ENCODE measurements at regions not wholly inside any gene's neighbourhood (a gene's known extent, or its start where the extent isn't known, plus 50 kb on each side); places are given as distances from the start of the nearest gene placed in this dataset.

DNA sequence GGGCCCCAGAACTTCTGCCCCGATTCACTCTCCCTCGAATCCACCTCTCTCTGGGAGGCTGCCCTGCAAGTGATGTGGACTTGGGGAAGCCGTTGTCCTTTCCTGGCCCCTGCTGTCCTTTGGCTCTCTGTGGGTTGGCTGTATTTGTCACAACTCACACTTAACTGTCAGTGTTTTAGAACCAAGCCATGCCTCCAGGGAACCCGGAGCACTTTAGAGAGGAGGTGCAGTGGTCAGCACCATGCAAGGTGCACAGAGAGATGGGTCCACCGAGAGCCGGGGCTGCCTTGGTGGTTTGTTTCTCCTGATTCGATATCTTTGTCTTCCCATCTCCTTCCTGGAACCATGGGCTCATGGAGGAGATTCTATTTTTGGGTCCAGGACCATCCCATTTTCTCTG lies 129.5 kb upstream of the RTL1 start:
- 99% methylated on average over 7 of the region's 7 CpGs for WGBS
- no peak overlapping the region for H3K27ac ChIP-seq (ENCODE audit: low read depth, low read length)
- no peaks in the 10 kb centered on the region for H3K27me3 ChIP-seq (ENCODE audit: insufficient read depth, low read length)
- H3K4me1 ChIP-seq (ENCODE audit: insufficient read depth, low read length), result no peaks in the 10 kb centered on the region
- no peak overlapping the region for H3K9ac ChIP-seq (ENCODE audit: low read depth, low read length)
- no peaks in the 10 kb centered on the region for H3K9me3 ChIP-seq (ENCODE audit: insufficient read depth, low read depth, low read length)
- no peak overlapping the region for H3K4me3 ChIP-seq (ENCODE audit: low read length)
- no peaks in the 10 kb centered on the region for H3K36me3 ChIP-seq (ENCODE audit: insufficient read depth, low read length)

- Histone ChIP-seq H3K4me1 (ENCODE audit: insufficient read depth, low read length) (no peaks in the 10 kb centered on the region), H3K9ac (ENCODE audit: low read depth, low read length) (no peak overlapping the region), H3K36me3 (ENCODE audit: insufficient read depth, low read length) (no peaks in the 10 kb centered on the region), H3K27ac (ENCODE audit: low read depth, low read length) (no peak overlapping the region), H3K4me3 (ENCODE audit: low read length) (no peak overlapping the region), H3K27me3 (ENCODE audit: insufficient read depth, low read length) (no peaks in the 10 kb centered on the region), H3K9me3 (ENCODE audit: insufficient read depth, low read depth, low read length) (no peaks in the 10 kb centered on the region)
- 96% methylated on average over 23 of the region's 23 CpGs for WGBS
These were observed 130.1 kb upstream of the RTL1 start for GRCh38 chr14:101033446-101034165.

GRCh38 chr14:101034986-101035385 lies 131.5 kb upstream of the RTL1 start:
- Histone ChIP-seq H3K9me3 (ENCODE audit: insufficient read depth, low read depth, low read length) (no peaks in the 10 kb centered on the region), H3K27me3 (ENCODE audit: insufficient read depth, low read length) (no peaks in the 10 kb centered on the region), H3K9ac (ENCODE audit: low read depth, low read length) (no peak overlapping the region), H3K36me3 (ENCODE audit: insufficient read depth, low read length) (no peaks in the 10 kb centered on the region), H3K27ac (ENCODE audit: low read depth, low read length) (no peak overlapping the region), H3K4me3 (ENCODE audit: low read length) (no peak overlapping the region), H3K4me1 (ENCODE audit: insufficient read depth, low read length) (no peaks in the 10 kb centered on the region)
- WGBS, result 97% methylated on average over 7 of the region's 7 CpGs

DNA sequence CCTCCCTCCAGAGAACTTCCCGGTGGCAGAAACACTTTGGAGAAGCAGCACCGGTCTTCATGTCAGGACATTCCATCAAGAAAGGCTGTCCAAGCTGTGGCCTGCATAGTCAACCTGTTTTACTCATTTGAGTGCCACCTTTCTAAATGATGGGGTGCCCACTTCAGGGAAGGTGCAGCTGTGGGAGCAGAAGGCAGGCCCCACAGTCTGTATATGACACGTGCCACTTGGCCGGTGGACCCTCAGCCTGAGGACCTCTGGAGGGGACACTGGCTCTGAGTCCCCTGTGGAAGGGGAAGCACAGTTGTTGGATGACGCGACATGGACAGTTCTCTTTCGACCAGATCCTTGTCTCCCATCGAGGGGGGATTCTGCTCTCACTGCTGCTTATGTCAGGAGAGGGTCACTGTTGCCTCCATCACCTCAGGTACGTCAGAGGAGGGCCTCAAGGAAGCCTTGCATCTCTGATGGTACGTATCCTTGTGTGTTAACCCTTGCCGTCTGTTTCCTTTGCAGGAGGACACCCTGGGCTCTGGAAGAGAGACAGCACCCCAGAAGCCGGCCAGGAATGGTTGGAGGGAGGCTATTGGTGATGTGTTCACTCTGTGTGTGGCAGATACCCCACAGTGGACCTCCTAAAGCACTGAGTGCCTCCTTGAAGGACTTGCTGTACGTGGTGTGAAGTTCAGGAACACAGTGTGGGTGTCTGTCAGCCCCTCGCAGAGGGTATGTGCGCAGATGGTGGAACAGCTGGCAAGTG lies 132.1 kb upstream of the RTL1 start:
- no peaks in the 10 kb centered on the region for H3K27me3 ChIP-seq (ENCODE audit: insufficient read depth, low read length)
- 90% methylated on average over 15 of the region's 15 CpGs for WGBS

DNA sequence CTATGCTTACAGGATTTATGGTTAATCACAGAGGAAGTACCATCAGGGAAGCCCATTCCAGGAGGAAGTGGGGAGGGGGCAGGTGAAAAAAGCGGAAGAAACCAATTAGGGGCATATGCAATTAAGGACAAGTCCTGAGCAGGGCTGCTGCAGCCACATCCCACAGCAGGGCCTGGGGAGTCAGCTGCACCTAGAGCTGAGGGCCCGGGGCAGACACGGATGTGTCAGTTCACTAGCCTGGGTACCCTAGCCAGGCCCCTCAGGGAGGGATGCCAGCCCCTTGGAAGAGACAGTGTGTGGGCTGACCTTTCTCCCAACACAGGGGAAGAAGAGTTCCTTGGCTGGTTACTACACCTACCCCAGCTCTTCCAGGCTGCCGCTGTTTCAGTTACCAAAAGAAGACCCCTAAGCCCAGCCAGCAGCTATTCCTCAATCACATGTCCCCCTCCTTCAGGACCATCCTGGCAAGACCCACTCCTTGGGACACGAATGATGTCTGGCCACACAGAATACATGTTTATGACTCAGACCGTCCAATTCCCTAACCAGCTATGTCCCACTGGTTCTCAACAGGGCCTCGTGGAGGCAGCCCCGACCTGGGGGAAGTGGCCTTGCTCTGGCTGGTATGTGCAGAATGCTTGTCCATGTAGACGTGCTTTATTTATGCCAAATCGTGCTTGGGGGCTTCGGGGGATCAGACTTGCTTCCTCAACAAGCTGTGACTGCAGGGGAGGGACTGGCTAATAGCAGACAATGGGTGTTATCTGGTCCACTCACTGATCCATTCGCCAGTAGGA lies 133.7 kb upstream of the RTL1 start:
- 89% methylated on average over 12 of the region's 12 CpGs for WGBS
- Histone ChIP-seq H3K36me3 (ENCODE audit: insufficient read depth, low read length) (no peaks in the 10 kb centered on the region), H3K4me3 (ENCODE audit: low read length) (no peak overlapping the region), H3K27ac (ENCODE audit: low read depth, low read length) (no peak overlapping the region), H3K27me3 (ENCODE audit: insufficient read depth, low read length) (no peaks in the 10 kb centered on the region), H3K9me3 (ENCODE audit: insufficient read depth, low read depth, low read length) (no peaks in the 10 kb centered on the region), H3K4me1 (ENCODE audit: insufficient read depth, low read length) (no peaks in the 10 kb centered on the region), H3K9ac (ENCODE audit: low read depth, low read length) (no peak overlapping the region)

More for the DNA sequence above, 132.1 kb upstream of the RTL1 start:
- H3K36me3 ChIP-seq (ENCODE audit: insufficient read depth, low read length), result no peaks in the 10 kb centered on the region
- no peak overlapping the region for H3K4me3 ChIP-seq (ENCODE audit: low read length)
- no peaks in the 10 kb centered on the region for H3K9me3 ChIP-seq (ENCODE audit: insufficient read depth, low read depth, low read length)
- no peak overlapping the region for H3K27ac ChIP-seq (ENCODE audit: low read depth, low read length)
- no peaks in the 10 kb centered on the region for H3K4me1 ChIP-seq (ENCODE audit: insufficient read depth, low read length)
- no peak overlapping the region for H3K9ac ChIP-seq (ENCODE audit: low read depth, low read length)

DNA sequence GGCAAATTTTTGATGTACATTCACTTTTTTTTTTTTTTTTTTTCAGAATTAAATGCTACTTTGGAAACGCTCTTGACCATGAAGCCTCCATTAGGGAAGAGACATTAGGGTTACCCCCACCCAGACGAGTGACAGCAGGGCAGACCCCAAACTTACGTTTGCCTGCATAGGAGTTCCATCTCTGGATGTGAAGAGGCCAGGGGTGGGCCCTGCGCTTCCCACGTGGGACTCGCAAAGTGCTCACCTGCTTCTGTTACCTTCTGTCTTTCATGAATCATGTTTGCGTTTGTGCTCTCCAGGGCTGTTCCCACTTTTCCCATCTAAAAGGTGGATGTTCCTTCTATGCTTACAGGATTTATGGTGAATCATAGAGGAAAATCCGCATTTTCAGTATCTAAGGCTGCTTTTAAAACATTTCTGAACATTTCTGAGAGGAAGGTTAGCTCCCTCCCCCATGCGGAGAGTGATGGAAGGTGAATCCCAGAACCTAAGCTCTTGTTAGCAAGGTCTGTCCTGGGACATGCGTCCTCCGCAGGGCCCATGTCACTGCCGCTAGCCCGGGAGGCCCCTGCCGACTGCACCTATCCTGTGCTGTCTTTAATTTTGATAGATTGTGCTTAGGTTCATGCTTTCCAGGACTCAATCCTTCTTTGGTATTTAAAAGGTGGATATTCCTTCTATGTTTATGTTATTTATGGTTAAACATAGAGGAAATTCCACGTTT lies 135.7 kb upstream of the RTL1 start:
- H3K9me3 ChIP-seq (ENCODE audit: insufficient read depth, low read depth, low read length), result no peaks in the 10 kb centered on the region
- WGBS, result 96% methylated on average over 15 of the region's 15 CpGs

GRCh38 chr14:101039755-101040138 lies 136.2 kb upstream of the RTL1 start:
- WGBS, result 92% methylated on average over 15 of the region's 15 CpGs
- no peaks in the 10 kb centered on the region for H3K27me3 ChIP-seq (ENCODE audit: insufficient read depth, low read length)
- no peaks in the 10 kb centered on the region for H3K9me3 ChIP-seq (ENCODE audit: insufficient read depth, low read depth, low read length)
- no peak overlapping the region for H3K4me3 ChIP-seq (ENCODE audit: low read length)
- no peak overlapping the region for H3K27ac ChIP-seq (ENCODE audit: low read depth, low read length)
- no peak overlapping the region for H3K9ac ChIP-seq (ENCODE audit: low read depth, low read length)
- H3K36me3 ChIP-seq (ENCODE audit: insufficient read depth, low read length), result no peaks in the 10 kb centered on the region
- no peaks in the 10 kb centered on the region for H3K4me1 ChIP-seq (ENCODE audit: insufficient read depth, low read length)

More for the DNA sequence above, 135.7 kb upstream of the RTL1 start:
- no peaks in the 10 kb centered on the region for H3K27me3 ChIP-seq (ENCODE audit: insufficient read depth, low read length)
- H3K27ac ChIP-seq (ENCODE audit: low read depth, low read length), result no peak overlapping the region
- no peaks in the 10 kb centered on the region for H3K4me1 ChIP-seq (ENCODE audit: insufficient read depth, low read length)
- no peak overlapping the region for H3K9ac ChIP-seq (ENCODE audit: low read depth, low read length)
- H3K36me3 ChIP-seq (ENCODE audit: insufficient read depth, low read length), result no peaks in the 10 kb centered on the region
- no peak overlapping the region for H3K4me3 ChIP-seq (ENCODE audit: low read length)

GRCh38 chr14:101040538-101041442 lies 137.3 kb upstream of the RTL1 start:
- Histone ChIP-seq H3K4me3 (ENCODE audit: low read length) (no peak overlapping the region), H3K27ac (ENCODE audit: low read depth, low read length) (no peak overlapping the region), H3K27me3 (ENCODE audit: insufficient read depth, low read length) (no peaks in the 10 kb centered on the region), H3K9ac (ENCODE audit: low read depth, low read length) (no peak overlapping the region), H3K36me3 (ENCODE audit: insufficient read depth, low read length) (no peaks in the 10 kb centered on the region), H3K4me1 (ENCODE audit: insufficient read depth, low read length) (no peaks in the 10 kb centered on the region), H3K9me3 (ENCODE audit: insufficient read depth, low read depth, low read length) (no peaks in the 10 kb centered on the region)
- 93% methylated on average over 20 of the region's 21 CpGs for WGBS

- Histone ChIP-seq H3K4me1 (ENCODE audit: insufficient read depth, low read length) (no peaks in the 10 kb centered on the region), H3K27me3 (ENCODE audit: insufficient read depth, low read length) (no peaks in the 10 kb centered on the region), H3K36me3 (ENCODE audit: insufficient read depth, low read length) (no peaks in the 10 kb centered on the region), H3K9me3 (ENCODE audit: insufficient read depth, low read depth, low read length) (no peaks in the 10 kb centered on the region), H3K9ac (ENCODE audit: low read depth, low read length) (no peak overlapping the region), H3K4me3 (ENCODE audit: low read length) (no peak overlapping the region), H3K27ac (ENCODE audit: low read depth, low read length) (no peak overlapping the region)
- 95% methylated on average over 9 of the region's 9 CpGs for WGBS
These were observed 140.4 kb upstream of the RTL1 start for GRCh38 chr14:101043891-101044290.

DNA sequence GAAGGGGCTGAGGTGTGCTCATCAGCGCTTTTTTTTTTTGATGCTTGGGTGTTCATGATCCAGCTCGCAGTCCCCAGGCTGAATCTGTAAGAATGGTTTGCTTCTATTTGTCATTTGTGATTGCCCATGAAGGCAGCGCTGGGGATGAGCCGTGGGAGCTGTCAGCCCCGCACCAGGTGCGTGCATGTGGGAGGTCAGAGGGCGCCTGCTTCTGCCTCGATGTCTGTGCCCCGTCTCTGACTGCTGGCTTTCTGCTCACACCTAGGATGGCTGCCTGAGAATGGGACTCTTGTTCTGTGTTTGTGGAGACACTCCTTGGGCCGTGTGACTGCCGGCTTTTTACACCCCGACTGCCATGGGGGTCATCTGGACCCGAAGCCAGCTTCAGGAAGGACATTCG lies 141.2 kb upstream of the RTL1 start:
- Histone ChIP-seq H3K36me3 (ENCODE audit: insufficient read depth, low read length) (no peaks in the 10 kb centered on the region), H3K9me3 (ENCODE audit: insufficient read depth, low read depth, low read length) (no peaks in the 10 kb centered on the region), H3K27me3 (ENCODE audit: insufficient read depth, low read length) (no peaks in the 10 kb centered on the region), H3K4me1 (ENCODE audit: insufficient read depth, low read length) (no peaks in the 10 kb centered on the region), H3K4me3 (ENCODE audit: low read length) (no peak overlapping the region), H3K9ac (ENCODE audit: low read depth, low read length) (no peak overlapping the region), H3K27ac (ENCODE audit: low read depth, low read length) (no peak overlapping the region)
- 95% methylated on average over 14 of the region's 14 CpGs for WGBS
